Calu3 (cell line): ENCODE measurements at regions not wholly inside any gene's neighbourhood (a gene's known extent, or its start where the extent isn't known, plus 50 kb on each side); places are given as distances from the start of the nearest gene placed in this dataset.
A peak's percentile ranks its signal among the peaks of the same experiment; 100 is the strongest.

Experiments used
- BruUV-seq: library from RNA; stranded (reverse); fragments of 400-500 nt; replicated peaks from 2 replicates; lab custom pipeline; 2021; lab: Mats Ljungman, UMichigan
- CTCF ChIA-PET: fragments of 300-600 bp; sonication (Branson Sonifier 250); formaldehyde crosslinking; loops from one replicate; lab custom pipeline; 2022; ENCODE audit warnings: antibody characterized with exemption; lab: Charles Lee
- DNase-seq: peaks from one replicate; pipeline ENCODE4 v3.0.0; 2022
- H3K27ac Mint-ChIP-seq: one replicate; pipeline ENCODE4 v1.8.0; 2022; ENCODE audit warnings: mixed read lengths; ENCODE audit not compliant: unreplicated experiment
- H3K27me3 Mint-ChIP-seq: one replicate; pipeline ENCODE4 v1.8.0; 2022; ENCODE audit warnings: mixed read lengths; ENCODE audit not compliant: unreplicated experiment
- H3K36me3 Mint-ChIP-seq: one replicate; pipeline ENCODE4 v1.8.0; 2022; ENCODE audit warnings: mild to moderate bottlenecking, moderate library complexity, mixed read lengths; ENCODE audit not compliant: insufficient read depth, unreplicated experiment
- H3K4me1 Mint-ChIP-seq: one replicate; pipeline ENCODE4 v1.8.0; 2022; ENCODE audit warnings: mild to moderate bottlenecking, low read depth, mixed read lengths; ENCODE audit not compliant: unreplicated experiment
- H3K4me3 Mint-ChIP-seq: one replicate; pipeline ENCODE4 v1.8.0; 2022; ENCODE audit warnings: mild to moderate bottlenecking, low read depth, moderate library complexity, mixed read lengths; ENCODE audit not compliant: unreplicated experiment
- H3K9me3 Mint-ChIP-seq: one replicate; pipeline ENCODE4 v1.8.0; 2022; ENCODE audit warnings: low read depth, mixed read lengths; ENCODE audit not compliant: unreplicated experiment
- intact Hi-C: fragments of 100-400 bp; cut with micrococcal nuclease; formaldehyde crosslinking; loops from one replicate; pipeline ENCODE4 v1.10.0; 2022; ENCODE audit not compliant: unreplicated experiment
- TF ChIP-seq, protein P1 (sequence below): fragments of 200-600 bp; IDR thresholded peaks from one replicate; pipeline ENCODE4 v1.8.0; 2022; ENCODE audit warnings: antibody characterized with exemption; ENCODE audit not compliant: unreplicated experiment

DNA sequence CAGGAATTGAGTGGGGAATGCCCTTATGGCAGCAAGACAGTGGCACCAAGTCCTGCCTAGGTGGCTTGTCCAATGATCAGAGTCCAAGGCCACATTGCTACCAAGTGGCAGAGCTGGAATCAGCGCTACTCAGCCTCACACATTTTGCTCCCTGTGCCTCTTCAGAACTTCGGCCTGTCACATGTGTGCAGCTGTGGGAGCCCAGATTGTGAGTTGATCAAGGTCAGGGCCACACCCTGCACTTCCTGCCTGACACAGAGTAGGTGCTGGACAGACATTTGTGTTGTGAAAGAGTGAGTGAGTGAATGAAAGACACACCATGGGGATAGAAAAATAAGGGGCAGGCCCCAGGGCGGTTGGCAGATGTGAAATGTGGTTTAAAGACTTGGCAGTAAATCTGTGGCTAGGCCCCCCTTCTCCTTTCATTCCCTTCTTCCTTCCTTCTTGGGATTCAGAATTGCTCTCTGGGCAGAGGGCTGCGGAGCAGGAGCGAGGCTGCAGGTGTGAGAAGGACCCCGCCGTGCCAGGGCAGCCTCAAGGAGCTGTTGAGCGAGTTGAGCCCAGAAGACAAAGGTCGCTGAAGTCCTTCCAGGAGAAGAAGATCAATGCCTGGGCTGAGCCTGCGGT is 83.5 kb downstream of the SLC25A47 start:
- intact Hi-C loops, result no loop called here
- no peaks in the 10 kb centered on the region for H3K9me3 Mint-ChIP-seq
- CTCF ChIA-PET, result interaction anchor here (1.1 kb wide), 1 partner anchor 11 kb away, joined by 4 read pairs; no protein-coding TSS in a partner anchor
- no TSS peak for BruUV-seq
- no peak overlapping the region for H3K4me3 Mint-ChIP-seq
- H3K27ac Mint-ChIP-seq, result no peak overlapping the region
- TF ChIP-seq, protein P1, sequence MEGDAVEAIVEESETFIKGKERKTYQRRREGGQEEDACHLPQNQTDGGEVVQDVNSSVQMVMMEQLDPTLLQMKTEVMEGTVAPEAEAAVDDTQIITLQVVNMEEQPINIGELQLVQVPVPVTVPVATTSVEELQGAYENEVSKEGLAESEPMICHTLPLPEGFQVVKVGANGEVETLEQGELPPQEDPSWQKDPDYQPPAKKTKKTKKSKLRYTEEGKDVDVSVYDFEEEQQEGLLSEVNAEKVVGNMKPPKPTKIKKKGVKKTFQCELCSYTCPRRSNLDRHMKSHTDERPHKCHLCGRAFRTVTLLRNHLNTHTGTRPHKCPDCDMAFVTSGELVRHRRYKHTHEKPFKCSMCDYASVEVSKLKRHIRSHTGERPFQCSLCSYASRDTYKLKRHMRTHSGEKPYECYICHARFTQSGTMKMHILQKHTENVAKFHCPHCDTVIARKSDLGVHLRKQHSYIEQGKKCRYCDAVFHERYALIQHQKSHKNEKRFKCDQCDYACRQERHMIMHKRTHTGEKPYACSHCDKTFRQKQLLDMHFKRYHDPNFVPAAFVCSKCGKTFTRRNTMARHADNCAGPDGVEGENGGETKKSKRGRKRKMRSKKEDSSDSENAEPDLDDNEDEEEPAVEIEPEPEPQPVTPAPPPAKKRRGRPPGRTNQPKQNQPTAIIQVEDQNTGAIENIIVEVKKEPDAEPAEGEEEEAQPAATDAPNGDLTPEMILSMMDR, result no peak
- H3K27me3 Mint-ChIP-seq, result no peaks in the 10 kb centered on the region
- peak; percentile 13 for DNase-seq
- no peaks in the 10 kb centered on the region for H3K36me3 Mint-ChIP-seq
- peaks cover 18% of the 10 kb centered on the region for H3K4me1 Mint-ChIP-seq

DNA sequence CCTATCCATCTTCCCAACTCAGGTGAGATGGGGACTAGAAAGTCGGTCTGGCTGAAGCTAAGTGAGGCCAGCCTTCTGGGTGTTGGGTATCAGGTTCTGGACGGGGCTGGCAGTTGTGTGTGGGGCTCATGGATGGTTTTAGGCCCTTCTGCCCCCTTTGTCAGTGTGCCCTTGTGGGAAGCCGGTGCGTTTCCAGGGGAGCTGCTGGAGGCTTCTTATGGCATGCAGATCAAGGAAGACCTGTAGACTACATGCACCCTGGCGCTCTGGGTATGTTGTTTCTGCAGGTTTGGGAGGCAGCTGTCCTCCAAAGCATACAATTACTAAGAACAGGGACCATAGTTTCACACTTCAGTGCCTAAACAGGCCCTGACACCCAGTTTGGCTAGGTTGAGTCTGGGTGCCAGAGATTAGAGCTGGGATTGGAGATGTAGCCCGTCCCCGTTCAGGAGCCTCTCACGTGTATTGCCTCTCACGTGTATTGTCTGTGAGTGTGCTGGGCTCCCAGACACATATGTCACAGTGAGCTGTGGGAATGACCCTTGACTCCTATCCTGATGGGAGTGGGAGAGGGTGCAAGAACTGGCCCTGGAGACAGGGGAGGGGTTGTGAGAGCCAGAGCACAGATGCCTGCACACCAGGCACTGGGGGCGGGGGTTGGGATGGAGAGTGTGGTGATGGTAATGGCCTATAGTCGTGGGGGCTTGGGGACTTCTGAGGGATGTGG is 84.4 kb downstream of the SLC25A47 start:
- BruUV-seq, result no TSS peak
- CTCF ChIA-PET, result interaction anchor here (1.1 kb wide), 1 partner anchor 10 kb away, joined by 4 read pairs; no protein-coding TSS in a partner anchor

DNA sequence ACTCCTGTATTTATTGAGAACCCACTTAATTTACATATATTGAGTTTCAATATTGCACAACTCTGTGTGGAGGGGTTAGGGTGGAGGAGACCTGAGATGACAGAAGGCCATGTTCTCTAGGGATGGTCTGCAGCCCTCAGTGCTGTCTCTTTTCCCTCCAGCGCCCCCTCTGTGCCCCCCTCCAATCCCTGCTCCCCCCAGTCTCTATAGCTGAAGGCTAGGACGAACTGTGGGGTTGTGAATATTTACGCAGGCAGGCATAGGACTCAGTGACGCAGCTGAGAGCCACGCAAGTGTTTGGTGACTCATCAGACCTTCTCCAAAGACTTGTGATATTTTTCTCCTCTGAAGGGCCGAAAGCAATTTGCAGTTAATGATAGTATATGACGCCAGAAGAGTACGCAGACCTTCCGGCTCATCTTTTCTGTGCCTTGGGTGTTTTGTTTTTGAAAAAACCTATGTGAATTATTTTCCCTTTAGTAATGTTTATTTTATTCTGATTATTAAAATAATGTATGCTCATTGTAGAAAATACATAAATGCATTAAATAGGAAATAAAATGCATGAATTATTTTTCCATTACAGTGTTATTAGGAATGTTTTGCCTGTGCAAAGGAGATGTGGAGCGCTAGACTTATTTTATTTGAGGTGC is 85.3 kb downstream of the SLC25A47 start:
- intact Hi-C loops, result no loop called here
- no peak for DNase-seq
- CTCF ChIA-PET, result interaction anchor here (0.6 kb wide), 1 partner anchor 240 kb away, joined by 3 read pairs; no protein-coding TSS in a partner anchor
- no peaks in the 10 kb centered on the region for H3K27me3 Mint-ChIP-seq
- no peak overlapping the region for H3K4me3 Mint-ChIP-seq
- TF ChIP-seq, protein P1, result no peak
- H3K36me3 Mint-ChIP-seq, result peaks cover 5% of the 10 kb centered on the region
- no peak overlapping the region for H3K27ac Mint-ChIP-seq
- H3K4me1 Mint-ChIP-seq, result peaks cover 18% of the 10 kb centered on the region
- H3K9me3 Mint-ChIP-seq, result no peaks in the 10 kb centered on the region
- no TSS peak for BruUV-seq

More for the DNA sequence above, 84.4 kb downstream of the SLC25A47 start:
- peaks cover 18% of the 10 kb centered on the region for H3K4me1 Mint-ChIP-seq
- intact Hi-C loops, result no loop called here
- TF ChIP-seq, protein P1, result no peak
- DNase-seq, result no peak
- no peaks in the 10 kb centered on the region for H3K9me3 Mint-ChIP-seq
- H3K4me3 Mint-ChIP-seq, result no peak overlapping the region
- peaks cover 5% of the 10 kb centered on the region for H3K36me3 Mint-ChIP-seq
- no peaks in the 10 kb centered on the region for H3K27me3 Mint-ChIP-seq
- no peak overlapping the region for H3K27ac Mint-ChIP-seq

DNA sequence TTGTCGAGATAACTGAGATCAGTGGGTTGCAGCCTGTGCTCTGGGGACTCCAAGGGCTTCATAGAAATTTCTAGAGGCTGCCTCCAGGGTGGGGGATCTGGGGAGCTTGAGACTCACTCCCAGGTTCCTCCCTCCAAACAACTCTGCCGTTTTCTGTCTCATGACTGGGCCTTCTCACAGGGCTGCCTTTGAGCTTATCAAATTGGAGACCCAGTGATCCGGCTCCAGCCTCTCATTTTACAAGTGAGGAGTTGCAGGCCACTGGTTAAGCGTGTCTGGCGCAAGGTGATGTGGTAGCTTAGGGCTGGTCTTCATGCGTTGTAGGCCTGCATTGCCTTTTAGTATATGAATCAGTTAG is 85.8 kb downstream of the SLC25A47 start:
- no peak overlapping the region for H3K27ac Mint-ChIP-seq
- no peaks in the 10 kb centered on the region for H3K9me3 Mint-ChIP-seq
- BruUV-seq, result no TSS peak
- no peak for DNase-seq
- TF ChIP-seq, protein P1, result no peak
- H3K4me3 Mint-ChIP-seq, result no peak overlapping the region
- H3K36me3 Mint-ChIP-seq, result peaks cover 5% of the 10 kb centered on the region
- CTCF ChIA-PET, result interaction anchor here (0.6 kb wide), 1 partner anchor 240 kb away, joined by 3 read pairs; no protein-coding TSS in a partner anchor
- no peaks in the 10 kb centered on the region for H3K27me3 Mint-ChIP-seq
- peaks cover 18% of the 10 kb centered on the region for H3K4me1 Mint-ChIP-seq
- intact Hi-C loops, result no loop called here
